Stimulated activated naive CD8-positive, alpha-beta T cell treated with anti-CD3 and anti-CD28 coated beads, Interleukin-15, amount 100 ng/mL, for 72 hours (primary cell): ENCODE measurements at regions not wholly inside any gene's neighbourhood (a gene's known extent, or its start where the extent isn't known, plus 50 kb on each side); places are given as distances from the start of the nearest gene placed in this dataset.
"Not testable (repeated sequence)": the region's sequence is repeated elsewhere in the genome, so short reads cannot be mapped to it uniquely, and the experiment has no call there.

Experiments used
- ATAC-seq: fragments of 150-1000 bp; cut with Tn5 transposase; 2 replicates; pipeline ENCODE4 v1.10.0; 2021; ENCODE audit warnings: mild to moderate bottlenecking, moderate library complexity
- DNase-seq, 2 donors: peaks; one replicate each; pipeline ENCODE4 v3.0.0; 2021 to 2022
- H3K27ac Mint-ChIP-seq, 2 donors: one replicate each; pipeline ENCODE4 v1.8.0; 2022; ENCODE audit warnings: mild to moderate bottlenecking in 2 of 2, mixed read lengths in 2 of 2, moderate library complexity in 2 of 2
- H3K27me3 Mint-ChIP-seq: one replicate; pipeline ENCODE4 v1.8.0; 2022; ENCODE audit warnings: mixed read lengths
- H3K4me1 Mint-ChIP-seq: one replicate; pipeline ENCODE4 v1.8.0; 2022; ENCODE audit warnings: mild to moderate bottlenecking, mixed read lengths
- H3K4me3 Mint-ChIP-seq, 2 donors: one replicate each; pipeline ENCODE4 v1.8.0; 2022; ENCODE audit warnings: mild to moderate bottlenecking in 2 of 2, mixed read lengths in 2 of 2, moderate library complexity in 1 of 2
- H3K9me3 Mint-ChIP-seq, 2 donors: one replicate each; pipeline ENCODE4 v1.8.0; 2022; ENCODE audit warnings: mixed read lengths in 2 of 2

DNA sequence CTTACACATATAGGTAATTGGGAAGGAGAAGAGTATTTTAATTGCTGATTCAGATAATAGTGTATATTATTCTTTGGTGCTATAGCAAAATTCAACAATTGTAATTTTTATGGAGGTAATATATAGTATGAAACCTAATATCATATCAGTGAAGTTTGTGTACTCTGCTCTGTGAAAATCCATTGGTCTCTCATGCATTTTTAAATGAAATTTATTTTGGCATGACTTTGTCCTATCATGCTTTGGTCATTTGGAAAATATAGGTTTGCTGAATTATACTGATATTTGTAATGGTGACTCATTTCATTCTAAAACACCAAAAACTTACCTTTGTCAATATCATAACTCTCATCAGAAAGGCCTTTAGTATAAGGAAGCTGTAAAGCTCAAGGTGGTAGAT is 962.0 kb upstream of the NOVA1 start:
- no peak for DNase-seq
- no peak for ATAC-seq
- Mint-ChIP-seq H3K27ac (no peak overlapping the region), H3K4me1 (no peaks in the 10 kb centered on the region), H3K9me3 (peaks cover 0 to 4% of the 10 kb centered on the region in 2 donors), H3K4me3 (no peak overlapping the region), H3K27me3 (no peaks in the 10 kb centered on the region)

DNA sequence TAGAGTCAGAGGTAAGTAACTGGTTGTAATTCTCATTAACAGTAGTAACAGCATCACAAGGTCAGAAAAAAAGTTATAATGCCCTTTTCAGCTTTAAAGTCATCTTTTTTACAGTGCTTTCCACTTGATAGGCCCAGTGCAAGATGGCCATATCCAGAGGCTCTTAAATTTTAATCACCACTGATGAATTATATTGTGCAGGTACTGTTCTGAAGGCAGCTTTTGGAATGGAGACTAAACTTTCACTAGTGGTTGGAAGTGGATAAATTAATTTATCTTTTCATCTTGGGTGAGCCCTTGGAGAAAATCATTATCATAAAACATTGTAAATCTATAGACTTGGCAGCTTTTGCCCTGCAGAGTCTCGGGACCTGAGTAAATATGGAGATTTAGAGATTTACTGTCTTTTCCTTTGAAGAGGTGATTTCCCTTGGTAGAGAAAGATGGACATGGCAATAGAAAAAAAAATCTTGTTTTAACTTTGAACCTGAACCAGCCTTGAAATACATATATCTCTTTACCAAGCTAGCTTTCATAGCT is 969.1 kb upstream of the NOVA1 start:
- Mint-ChIP-seq H3K27me3 (no peaks in the 10 kb centered on the region), H3K9me3 (peaks cover 0 to 1% of the 10 kb centered on the region in 2 donors), H3K27ac (no peak overlapping the region), H3K4me1 (no peaks in the 10 kb centered on the region), H3K4me3 (no peak overlapping the region)
- ATAC-seq = no peak
- DNase-seq = no peak

DNA sequence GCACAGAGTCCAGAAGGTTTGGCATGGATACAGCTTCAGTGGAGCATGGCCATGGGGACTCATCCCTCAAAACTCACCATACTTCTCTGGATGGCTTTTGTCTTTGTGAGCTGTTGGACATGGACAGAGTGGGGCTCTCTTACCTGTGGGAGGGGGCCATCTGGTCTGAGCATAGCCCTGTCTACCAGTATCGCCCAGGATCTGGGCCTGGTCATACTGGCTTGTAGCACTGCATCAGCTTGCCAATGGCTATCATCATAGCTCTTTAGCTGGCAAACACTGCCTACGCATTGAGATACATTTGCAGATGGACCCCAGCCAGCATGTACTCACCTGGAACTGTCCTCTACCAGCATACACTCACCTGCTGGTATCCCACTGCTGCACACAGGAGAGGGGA is 975.2 kb upstream of the NOVA1 start:
- no peak for DNase-seq
- Mint-ChIP-seq H3K4me3 (no peak overlapping the region), H3K9me3 (peaks cover 19 to 31% of the 10 kb centered on the region in 2 donors), H3K4me1 (no peaks in the 10 kb centered on the region), H3K27me3 (no peaks in the 10 kb centered on the region), H3K27ac (no peak overlapping the region)
- ATAC-seq = no peak

DNA sequence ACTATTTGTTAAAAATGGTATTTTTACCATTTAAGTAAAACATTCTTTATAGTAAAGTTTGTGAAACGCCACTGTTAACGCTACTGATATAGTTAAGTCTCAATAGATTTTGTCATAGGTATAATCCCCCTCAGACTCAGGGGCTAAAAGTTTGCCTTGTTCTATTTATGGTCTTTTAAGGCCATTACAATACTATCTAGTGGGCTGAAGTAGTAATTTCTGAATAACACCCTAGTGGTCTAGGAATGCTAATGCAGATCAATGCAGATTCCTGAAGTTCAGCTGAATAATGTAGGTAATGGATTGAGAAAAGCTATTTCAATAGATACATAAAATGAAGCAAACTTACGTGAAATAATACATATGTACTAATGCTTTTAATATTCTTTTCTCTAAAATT is 989.3 kb upstream of the NOVA1 start:
- Mint-ChIP-seq H3K27me3 (no peaks in the 10 kb centered on the region), H3K27ac (no peak overlapping the region), H3K4me1 (no peaks in the 10 kb centered on the region), H3K9me3 (peaks cover 10 to 30% of the 10 kb centered on the region in 2 donors), H3K4me3 (no peak overlapping the region)
- ATAC-seq = no peak
- DNase-seq = no peak

DNA sequence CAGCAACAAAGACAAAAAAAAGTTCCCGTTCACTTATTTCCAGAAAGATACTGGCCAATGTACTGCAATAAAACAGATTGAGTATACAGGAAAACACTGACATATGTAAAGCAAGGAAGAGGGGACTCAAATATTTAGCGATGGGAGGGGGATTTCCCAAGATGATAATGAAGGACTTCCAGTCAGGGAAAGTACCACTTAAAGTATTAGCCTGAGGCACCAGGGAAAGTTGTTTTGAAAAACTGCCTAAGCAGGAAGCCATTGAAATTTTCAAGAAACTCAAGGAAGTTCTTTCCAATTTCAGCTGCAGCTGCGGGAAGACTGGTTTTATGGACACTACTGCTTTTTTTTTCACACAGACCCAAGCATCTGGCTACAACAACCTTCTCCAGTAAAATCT is 1007.4 kb upstream of the NOVA1 start:
- H3K9me3 Mint-ChIP-seq = peaks cover 0 to 9% of the 10 kb centered on the region in 2 donors
- H3K27ac Mint-ChIP-seq = no peak overlapping the region
- no peaks in the 10 kb centered on the region for H3K27me3 Mint-ChIP-seq
- ATAC-seq = no peak
- H3K4me1 Mint-ChIP-seq = no peaks in the 10 kb centered on the region
- DNase-seq = no peak
- H3K4me3 Mint-ChIP-seq = no peak overlapping the region

DNA sequence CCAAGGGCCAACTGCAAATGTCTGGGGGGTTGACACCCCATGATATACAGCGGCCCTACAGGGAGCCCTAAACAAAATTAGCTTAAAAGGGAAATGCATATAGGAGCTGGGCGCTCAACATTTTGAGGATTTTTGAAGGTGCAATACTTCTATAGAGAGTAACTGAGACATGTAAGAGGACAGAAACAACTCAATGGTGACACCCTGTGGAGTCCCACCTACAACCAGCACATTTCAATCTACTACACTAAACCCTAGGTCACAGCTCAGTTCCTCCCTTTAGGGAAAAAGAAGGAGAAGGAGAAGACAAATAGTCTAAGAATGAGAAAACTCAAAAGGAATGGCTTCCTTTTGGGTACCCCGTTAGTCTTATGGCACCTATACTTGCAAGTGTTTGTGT is 1010.5 kb upstream of the NOVA1 start:
- ATAC-seq (no peak), DNase-seq (no peak)
- Mint-ChIP-seq H3K4me3 (no peak overlapping the region), H3K27ac (no peak overlapping the region), H3K27me3 (no peaks in the 10 kb centered on the region), H3K9me3 (peaks cover 0 to 9% of the 10 kb centered on the region in 2 donors), H3K4me1 (no peaks in the 10 kb centered on the region)

DNA sequence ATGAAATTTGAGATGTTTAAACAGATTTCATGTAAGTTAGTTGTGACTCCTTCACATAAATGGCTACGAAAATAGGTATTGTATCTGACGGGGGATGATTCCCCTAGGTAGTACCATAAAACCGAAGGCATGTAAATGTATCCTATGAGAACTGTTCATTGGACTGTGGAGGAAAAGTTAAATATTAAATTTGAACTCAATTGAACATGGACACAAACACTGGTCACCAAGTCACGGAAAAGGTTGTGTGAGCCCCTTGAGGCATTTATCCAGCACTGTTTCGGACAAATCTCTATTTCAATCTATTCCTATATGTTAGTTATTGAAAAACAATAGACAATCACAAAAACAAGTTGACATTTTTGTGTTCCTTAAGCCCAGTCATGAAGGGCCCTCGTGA is 1014.3 kb upstream of the NOVA1 start:
- no peaks in the 10 kb centered on the region for H3K27me3 Mint-ChIP-seq
- H3K4me3 Mint-ChIP-seq = no peak overlapping the region
- ATAC-seq (no peak), DNase-seq (no peak)
- H3K4me1 Mint-ChIP-seq = no peaks in the 10 kb centered on the region
- H3K27ac Mint-ChIP-seq = no peak overlapping the region
- H3K9me3 Mint-ChIP-seq = peaks cover 0 to 5% of the 10 kb centered on the region in 2 donors

DNA sequence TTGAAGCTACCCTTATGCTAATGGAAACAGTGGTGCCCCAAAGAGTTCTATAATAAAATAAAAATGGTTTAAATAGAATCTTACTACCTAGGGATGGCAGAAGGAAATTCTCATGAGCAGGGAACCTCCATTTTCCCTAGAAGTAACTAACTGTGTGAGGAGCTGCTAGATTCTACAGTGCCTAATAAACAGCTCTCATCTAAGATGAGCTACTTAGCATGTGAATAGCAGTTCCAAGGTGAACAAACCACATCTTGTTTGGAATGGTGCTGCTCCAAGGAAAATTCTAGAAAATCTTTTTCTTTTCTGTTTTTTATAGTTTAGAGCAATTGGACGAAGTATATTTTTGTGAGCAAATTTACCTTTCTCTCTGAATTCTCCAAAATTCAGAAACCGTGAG is 1015.3 kb upstream of the NOVA1 start:
- Mint-ChIP-seq H3K9me3 (peaks cover 0 to 5% of the 10 kb centered on the region in 2 donors), H3K4me3 (no peak overlapping the region), H3K27ac (no peak overlapping the region), H3K4me1 (no peaks in the 10 kb centered on the region), H3K27me3 (no peaks in the 10 kb centered on the region)
- ATAC-seq = no peak
- no peak for DNase-seq

DNA sequence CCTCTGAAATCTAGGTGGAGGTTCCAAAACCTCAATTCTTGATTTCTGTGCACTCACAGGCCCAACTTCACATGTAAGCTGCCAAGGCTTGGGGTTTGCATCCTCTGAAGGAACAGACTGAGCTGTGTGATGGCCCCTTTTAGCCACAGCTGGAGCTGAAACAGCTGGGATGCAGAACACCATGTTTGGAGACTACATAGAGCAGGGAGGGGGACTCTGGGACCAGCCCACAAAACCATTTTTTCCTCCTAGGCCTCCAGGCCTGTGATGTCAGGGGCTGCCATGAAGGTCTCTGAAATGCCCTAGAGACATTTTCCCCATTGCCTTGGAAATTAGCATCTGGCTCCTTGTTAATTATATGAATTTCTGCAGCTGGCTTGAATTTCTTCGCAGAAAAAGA is 1025.9 kb upstream of the NOVA1 start:
- Mint-ChIP-seq H3K27ac (no peak overlapping the region), H3K9me3 (peaks cover 14 to 36% of the 10 kb centered on the region in 2 donors), H3K27me3 (no peaks in the 10 kb centered on the region), H3K4me1 (no peaks in the 10 kb centered on the region), H3K4me3 (no peak overlapping the region)
- no peak for DNase-seq
- no peak for ATAC-seq

DNA sequence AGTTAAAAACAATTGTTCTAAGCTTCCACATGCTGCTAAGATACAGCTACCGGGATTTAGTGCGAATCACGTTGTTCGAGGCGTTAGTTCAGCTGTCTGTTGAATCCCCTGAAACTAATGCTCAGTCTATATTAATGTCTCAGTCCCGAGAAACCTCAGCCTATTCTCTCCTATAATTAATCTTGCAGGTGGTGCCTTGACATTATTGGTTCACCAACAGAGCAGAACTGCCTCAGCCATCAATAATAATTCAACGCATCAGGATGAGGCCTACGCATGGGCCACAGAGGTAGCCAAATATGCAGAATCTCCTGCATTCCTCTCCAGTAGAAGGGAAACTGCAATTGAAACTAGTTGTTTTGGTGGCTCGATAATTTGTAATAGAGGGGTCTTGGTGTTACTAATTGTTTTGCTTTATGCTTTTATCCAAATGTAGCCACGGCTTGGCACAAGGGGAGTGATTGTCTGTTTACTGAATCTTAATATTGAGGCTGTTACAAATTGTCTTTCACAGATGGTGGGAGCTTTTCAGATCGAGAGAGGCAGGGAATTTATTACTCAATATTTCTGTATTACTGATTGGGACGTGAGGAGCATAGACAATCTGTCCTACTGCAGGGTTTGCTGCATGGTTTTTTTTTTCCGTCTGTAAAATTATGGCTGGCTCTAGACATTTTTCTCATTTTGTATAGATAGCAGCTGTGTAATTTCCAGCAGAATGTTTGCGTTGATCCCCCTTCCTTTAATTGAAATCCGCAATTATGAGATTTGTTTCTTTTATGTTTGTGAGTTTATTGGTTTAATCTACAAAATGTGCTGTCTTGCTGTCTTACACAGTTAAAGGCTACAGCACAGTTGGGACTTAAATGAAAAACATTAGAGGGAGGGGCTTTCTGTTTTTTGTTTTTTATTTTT is 1036.5 kb upstream of the NOVA1 start:
- H3K4me3 Mint-ChIP-seq = no peak overlapping the region
- no peak overlapping the region for H3K27ac Mint-ChIP-seq
- no peaks in the 10 kb centered on the region for H3K27me3 Mint-ChIP-seq
- DNase-seq = no peak
- H3K4me1 Mint-ChIP-seq = no peaks in the 10 kb centered on the region
- peaks cover 7 to 13% of the 10 kb centered on the region in 2 donors for H3K9me3 Mint-ChIP-seq
- no peak for ATAC-seq

DNA sequence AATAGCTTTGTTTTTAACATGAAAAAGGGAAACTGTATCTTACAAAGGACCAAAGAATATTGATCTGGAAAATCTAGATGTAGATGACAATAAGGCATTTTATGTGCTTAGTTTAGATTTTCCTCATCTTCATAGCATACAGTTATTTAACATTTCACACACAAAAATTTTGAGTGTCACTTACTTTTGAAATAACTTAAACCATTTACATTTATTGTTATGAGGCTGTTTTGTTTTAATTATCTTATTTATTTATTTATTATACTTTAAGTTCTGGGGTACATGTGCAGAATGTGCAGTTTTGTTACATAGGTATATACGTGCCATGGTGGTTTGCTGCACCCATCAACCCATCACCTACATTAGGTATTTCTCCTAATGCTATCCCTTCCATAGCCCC is 1042.9 kb upstream of the NOVA1 start:
- H3K4me1 Mint-ChIP-seq, ATAC-seq, DNase-seq, H3K27ac Mint-ChIP-seq, H3K4me3 Mint-ChIP-seq, H3K27me3 Mint-ChIP-seq: not testable (repeated sequence)
- H3K9me3 Mint-ChIP-seq = peaks cover 3 to 15% of the 10 kb centered on the region in 2 donors

DNA sequence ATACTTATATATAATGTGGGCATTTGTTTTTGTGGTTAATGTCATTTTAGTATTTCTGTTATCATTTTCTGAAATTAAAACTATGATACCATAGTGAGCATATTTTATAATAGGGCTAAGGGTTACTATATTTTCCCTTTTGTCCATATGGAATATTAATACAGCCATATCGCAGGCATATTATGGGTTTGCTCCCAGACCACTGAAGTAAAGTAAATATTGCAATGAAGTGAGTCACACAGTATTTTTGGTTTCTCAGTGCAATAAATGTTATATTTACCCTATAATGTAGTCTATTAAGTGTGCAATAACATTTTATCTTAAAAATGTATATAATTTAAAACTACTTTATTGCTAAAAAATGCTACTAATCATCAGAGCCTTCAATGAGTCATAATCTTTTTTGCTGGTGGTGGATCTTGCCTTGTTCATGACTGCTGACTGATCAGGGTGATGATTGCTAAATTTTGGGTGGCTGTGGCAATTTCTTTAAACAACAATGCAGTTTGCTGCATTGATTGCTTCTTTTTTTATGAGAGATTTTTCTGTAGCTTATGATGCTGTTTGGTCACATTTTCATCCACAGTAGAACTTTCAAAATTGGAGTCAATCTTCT is 1044.5 kb upstream of the NOVA1 start:
- Mint-ChIP-seq H3K27me3 (no peaks in the 10 kb centered on the region), H3K4me1 (no peaks in the 10 kb centered on the region), H3K4me3 (no peak overlapping the region), H3K9me3 (peaks cover 3 to 15% of the 10 kb centered on the region in 2 donors), H3K27ac (no peak overlapping the region)
- no peak for DNase-seq
- ATAC-seq = no peak

DNA sequence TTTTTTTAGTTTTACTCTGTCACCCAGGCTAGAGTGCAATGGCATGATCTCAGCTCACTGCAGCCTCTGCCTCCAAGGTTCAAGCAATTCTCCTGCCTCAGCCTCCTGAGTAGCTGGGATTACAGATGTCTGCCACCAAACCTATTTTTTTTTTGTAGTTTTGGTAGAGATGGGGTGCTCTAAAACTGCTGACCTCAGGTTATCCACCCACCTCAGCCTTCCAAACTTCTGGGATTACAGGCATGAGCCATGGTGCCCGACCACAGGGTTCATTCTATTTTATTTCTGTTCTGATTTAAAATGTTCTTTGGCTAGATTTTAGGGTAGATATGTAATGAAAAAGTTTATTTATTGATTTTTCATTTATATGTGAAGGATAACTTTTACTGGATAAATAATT is 1062.8 kb upstream of the NOVA1 start:
- Mint-ChIP-seq H3K4me1 (no peaks in the 10 kb centered on the region), H3K27me3 (no peaks in the 10 kb centered on the region), H3K27ac (no peak overlapping the region), H3K9me3 (peaks cover 22 to 28% of the 10 kb centered on the region in 2 donors), H3K4me3 (no peak overlapping the region)
- DNase-seq (no peak), ATAC-seq (no peak)

DNA sequence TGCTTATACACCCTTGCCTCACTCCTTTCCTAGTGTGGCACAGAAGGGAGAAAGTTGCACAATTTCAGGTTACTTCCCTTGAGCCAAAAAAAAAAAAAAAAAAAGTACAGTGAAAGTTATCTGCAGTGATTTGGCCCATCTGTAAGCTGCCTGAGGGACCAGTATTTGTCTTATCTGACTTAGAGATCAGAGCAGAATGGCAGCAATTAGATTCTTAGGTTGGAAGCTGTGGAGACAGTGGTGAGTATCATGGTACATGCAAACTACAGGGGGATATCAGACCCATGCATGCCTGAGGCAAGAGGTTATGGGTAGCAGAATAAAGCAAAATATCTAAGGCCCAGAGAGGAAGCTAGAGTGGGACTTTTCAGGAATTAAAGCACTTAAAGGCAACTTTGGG is 1070.7 kb upstream of the NOVA1 start:
- no peaks in the 10 kb centered on the region for H3K4me1 Mint-ChIP-seq
- H3K9me3 Mint-ChIP-seq = peaks cover 22 to 35% of the 10 kb centered on the region in 2 donors
- H3K27ac Mint-ChIP-seq = no peak overlapping the region
- no peak overlapping the region for H3K4me3 Mint-ChIP-seq
- ATAC-seq (no peak), DNase-seq (no peak)
- H3K27me3 Mint-ChIP-seq = no peaks in the 10 kb centered on the region

DNA sequence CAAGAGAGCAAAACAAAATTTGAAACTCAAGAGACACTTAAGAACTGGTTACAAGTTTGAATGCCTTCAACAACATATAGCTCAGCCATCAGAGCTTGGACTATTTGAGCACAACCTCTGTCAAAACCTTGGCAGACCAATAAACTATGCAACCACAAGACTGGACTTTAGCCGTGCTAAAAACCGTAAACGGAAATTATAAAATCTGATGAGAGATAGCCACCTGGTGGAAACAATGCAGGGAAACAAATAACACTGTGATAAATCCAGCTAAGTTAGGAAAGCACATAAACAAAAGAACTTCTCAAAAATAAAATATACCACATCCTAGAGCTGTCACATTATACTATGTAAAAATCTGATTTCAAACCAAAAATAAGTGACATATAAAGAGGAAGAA is 1074.2 kb upstream of the NOVA1 start:
- DNase-seq (no peak), ATAC-seq (no peak)
- no peaks in the 10 kb centered on the region for H3K4me1 Mint-ChIP-seq
- H3K4me3 Mint-ChIP-seq = no peak overlapping the region
- H3K27ac Mint-ChIP-seq = no peak overlapping the region
- no peaks in the 10 kb centered on the region for H3K27me3 Mint-ChIP-seq
- peaks cover 11 to 33% of the 10 kb centered on the region in 2 donors for H3K9me3 Mint-ChIP-seq
